A549 (cell line): ENCODE measurements at regions not wholly inside any gene's neighbourhood (a gene's known extent, or its start where the extent isn't known, plus 50 kb on each side); places are given as distances from the start of the nearest gene placed in this dataset.

ENCODE experiments used
- ATAC-seq, 2 experiments: fragments of 200-7000 bp in 1 of 2; fragments of >200 bp in 1 of 2; cut with Nextera tagmentation in 1 of 2; cut with Tn5 transposase in 1 of 2; 3 replicates each; pipeline versions ENCODE4 v1.8.0 to v1.9.1; 2018 to 2020; ENCODE audit warnings: mild to moderate bottlenecking in 1 of 2, moderate library complexity in 1 of 2
- CTCF ChIA-PET: fragments of 300-600 bp; sonication (Branson Sonifier 250); formaldehyde crosslinking; extraction: SDS; loops from one replicate; lab custom pipeline; 2021; ENCODE audit warnings: antibody characterized with exemption, inconsistent platforms; lab: Yijun Ruan, JAX
- POLR2A ChIA-PET: fragments of 350-600 bp; formaldehyde crosslinking; extraction: SDS; loops from one replicate; lab custom pipeline; 2021; ENCODE audit warnings: antibody characterized with exemption, inconsistent platforms; lab: Yijun Ruan, JAX
- DNase-seq, 2 experiments: peaks; one replicate each; pipeline versions ENCODE4 v3.0.0 to v3.0.0-alpha.2; 2011 to 2016; ENCODE audit warnings: low read depth in 1 of 2, low spot score in 1 of 2
- FAIRE-seq: peaks from 2 replicates; lab custom pipeline; 2011; peaks lifted over from hg19 to GRCh38; lab: Jason Lieb, UNC
- H3K27ac ChIP-seq, 2 experiments: fragments of >200 bp; sonication (Bioruptor Twin); formaldehyde crosslinking; 3 replicates each; pipeline ENCODE4 v1.5.1; 2016 to 2017
- H3K4me1 ChIP-seq: fragments of >200 bp; sonication (Bioruptor Twin); formaldehyde crosslinking; 3 replicates; pipeline ENCODE4 v1.6.1; 2016
- H3K4me2 ChIP-seq: fragments of >200 bp; sonication (Bioruptor Twin); formaldehyde crosslinking; 3 replicates; pipeline ENCODE4 v1.6.1; 2016
- H3K4me3 ChIP-seq: fragments of >200 bp; sonication (Bioruptor Twin); formaldehyde crosslinking; 3 replicates; pipeline ENCODE4 v1.5.1; 2016
- H3K9me3 ChIP-seq: fragments of >200 bp; sonication (Bioruptor Twin); formaldehyde crosslinking; 3 replicates; pipeline ENCODE4 v1.6.1; 2016
- CHD4 ChIP-seq: fragments of 200-600 bp; sonication (generic); IDR thresholded peaks from 2 replicates; pipeline ENCODE4 v1.6.1; 2016; ENCODE audit warnings: antibody characterized with exemption, mild to moderate bottlenecking, borderline replicate concordance
- ESRRA ChIP-seq: fragments of 150-350 bp; IDR thresholded peaks from 2 replicates; pipeline ENCODE4 v1.6.1; 2014; ENCODE audit warnings: mild to moderate bottlenecking, low read length, borderline replicate concordance
- FOXS1 ChIP-seq: fragments of 250-450 bp; sonication (Bioruptor Pico); IDR thresholded peaks from 2 replicates; pipeline ENCODE4 v1.5.0; 2020; ENCODE audit warnings: mild to moderate bottlenecking, moderate library complexity
- HOXB13 ChIP-seq: fragments of 250-450 bp; sonication (Bioruptor Pico); IDR thresholded peaks from 2 replicates; pipeline ENCODE4 v1.5.0; 2020; ENCODE audit warnings: low read depth, mild to moderate bottlenecking, moderate library complexity
- MAX ChIP-seq: IDR thresholded peaks from 2 replicates; pipeline ENCODE4 v1.6.1; 2012
- NFE2L2 ChIP-seq: fragments of 150-350 bp; conservative IDR thresholded peaks from 2 replicates; pipeline ENCODE4 v1.6.1; 2014; ENCODE audit warnings: low read length
- POLR2A ChIP-seq: IDR thresholded peaks from 2 replicates; pipeline ENCODE4 v1.6.1; 2012; ENCODE audit warnings: mild to moderate bottlenecking, low read length
- POLR2AphosphoS2 ChIP-seq: conservative IDR thresholded peaks from 2 replicates; pipeline ENCODE4 v1.6.1; 2012; ENCODE audit warnings: low read length, improper control_type of control experiment, inconsistent platforms
- RARB ChIP-seq: fragments of 250-450 bp; sonication (Bioruptor Pico); IDR thresholded peaks from 2 replicates; pipeline ENCODE4 v1.8.0; 2021; ENCODE audit warnings: mild to moderate bottlenecking, moderate library complexity
- RCOR1 ChIP-seq: fragments of 150-350 bp; IDR thresholded peaks from 2 replicates; pipeline ENCODE4 v1.6.1; 2014; ENCODE audit warnings: antibody characterized with exemption, low read length, low read depth
- RNF2 ChIP-seq: fragments of 200-600 bp; sonication (generic); IDR thresholded peaks from 2 replicates; pipeline ENCODE4 v1.6.1; 2016; ENCODE audit warnings: low read depth, mild to moderate bottlenecking, antibody characterized with exemption, moderate library complexity, borderline replicate concordance
- SREBF2 ChIP-seq: fragments of 450-650 bp; IDR thresholded peaks from 2 replicates; pipeline ENCODE4 v1.6.1; 2014; ENCODE audit warnings: mild to moderate bottlenecking, moderate library complexity
- ZNF302 ChIP-seq: fragments of 250-450 bp; sonication (Bioruptor Pico); IDR thresholded peaks from 2 replicates; pipeline ENCODE4 v1.9.0; 2021; ENCODE audit warnings: inconsistent platforms, mild to moderate bottlenecking, moderate library complexity
- WGBS: methylation state at CpG from one replicate; pipeline ENCODE4 v1.1.6; 2017; ENCODE audit errors: missing lambda C conversion rate; 5-methylcytosine and 5-hydroxymethylcytosine counted together
- TF ChIP-seq, protein P1 (sequence below): fragments of >200 bp; sonication (Bioruptor Twin); formaldehyde crosslinking; IDR thresholded peaks from 2 replicates; pipeline ENCODE4 v1.6.1; 2016
- TF ChIP-seq, protein P2 (sequence below): fragments of 450-650 bp; IDR thresholded peaks from 2 replicates; pipeline ENCODE4 v1.6.1; 2014; ENCODE audit warnings: antibody characterized with exemption
- TF ChIP-seq, protein P3 (sequence below): fragments of 250-450 bp; sonication (Bioruptor Pico); IDR thresholded peaks from 2 replicates; pipeline ENCODE4 v1.5.0; 2020; ENCODE audit warnings: low read depth, mild to moderate bottlenecking, moderate library complexity
- TF ChIP-seq, protein P4 (sequence below): fragments of 150-350 bp; IDR thresholded peaks from 2 replicates; pipeline ENCODE4 v1.6.1; 2014; ENCODE audit warnings: low read depth, mild to moderate bottlenecking, low read length

DNA sequence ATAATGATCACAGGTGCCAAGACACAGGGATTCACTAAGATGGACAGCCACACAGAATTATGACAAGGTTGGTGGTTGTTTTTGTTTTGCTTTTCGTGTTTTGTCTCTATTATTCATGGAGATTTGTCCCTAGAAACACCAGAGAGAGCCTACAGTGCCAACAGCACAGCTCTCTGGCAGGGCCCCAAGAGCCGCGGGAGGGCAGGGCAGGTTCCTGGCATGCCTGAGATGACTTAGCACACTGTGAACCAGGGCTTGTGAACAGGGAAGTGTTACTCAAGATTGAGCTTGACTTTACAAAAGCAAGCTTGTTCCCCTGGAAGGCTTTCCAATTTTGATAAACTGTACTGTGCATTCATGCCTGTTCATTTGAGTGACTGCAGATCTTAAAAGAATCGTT is 437.4 kb upstream of the SALL3 start:
- CTCF ChIA-PET, result interaction anchor here (0.7 kb wide), 1 partner anchor 20 kb away, joined by 3 read pairs; no protein-coding TSS in a partner anchor
- no peak overlapping the region for H3K27ac ChIP-seq
- ATAC-seq (peak in 1 of 2 experiments; percentile 30; a peak in 2 of 6 replicates), DNase-seq (peak; percentile 1 to 45), FAIRE-seq (no peak)
- 0% methylated on average over 4 of the region's 4 CpGs for WGBS
- H3K4me1 ChIP-seq, result no peaks in the 10 kb centered on the region
- TF ChIP-seq RNF2, result no peak
- TF ChIP-seq RARB (CRISPR knock-in tag), result no peak
- TF ChIP-seq POLR2AphosphoS2, result no peak
- TF ChIP-seq NFE2L2, result no peak
- TF ChIP-seq FOXS1, result no peak
- TF ChIP-seq, protein P1, sequence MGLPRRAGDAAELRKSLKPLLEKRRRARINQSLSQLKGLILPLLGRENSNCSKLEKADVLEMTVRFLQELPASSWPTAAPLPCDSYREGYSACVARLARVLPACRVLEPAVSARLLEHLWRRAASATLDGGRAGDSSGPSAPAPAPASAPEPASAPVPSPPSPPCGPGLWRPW, result no peak
- no peak for TF ChIP-seq CHD4
- TF ChIP-seq RCOR1, result no peak
- no peaks in the 10 kb centered on the region for H3K9me3 ChIP-seq
- POLR2A ChIA-PET, result no interaction called here
- no peak overlapping the region for H3K4me2 ChIP-seq
- H3K4me3 ChIP-seq, result no peak overlapping the region

DNA sequence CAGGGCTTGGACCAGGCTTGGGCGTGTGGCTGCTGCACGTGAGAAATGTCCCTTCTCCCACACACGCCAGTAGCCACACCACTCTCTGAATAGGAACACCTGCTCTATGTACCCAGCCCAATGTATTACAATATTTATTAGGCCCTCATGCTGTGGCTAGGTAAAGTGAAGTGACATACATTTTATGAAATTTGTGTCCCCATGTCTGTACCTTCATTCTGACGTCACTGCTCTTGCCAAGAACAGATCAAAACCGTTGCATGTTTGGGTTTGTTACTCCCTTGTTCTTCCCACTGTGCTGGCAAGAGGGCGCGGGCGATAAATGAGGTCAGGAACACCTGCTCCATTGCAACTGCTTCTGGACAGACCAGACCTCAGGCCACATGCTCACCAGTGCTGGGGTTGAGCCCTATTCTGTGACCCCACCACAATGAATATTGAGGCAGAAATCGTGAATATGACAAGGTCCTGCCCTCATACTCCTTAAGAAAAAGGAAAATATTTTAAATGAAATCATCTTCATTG is 436.4 kb upstream of the SALL3 start:
- FAIRE-seq (no peak), DNase-seq (no peak), ATAC-seq (no peak)
- 50% methylated on average over 9 of the region's 9 CpGs for WGBS
- Histone ChIP-seq H3K9me3 (no peaks in the 10 kb centered on the region), H3K4me1 (no peaks in the 10 kb centered on the region), H3K4me3 (no peak overlapping the region), H3K27ac (no peak overlapping the region), H3K4me2 (no peak overlapping the region)
- TF ChIP-seq ZNF302 (CRISPR knock-in tag) (no peak), HOXB13 (CRISPR knock-in tag) (no peak), MAX (no peak)
- TF ChIP-seq, protein P2, sequence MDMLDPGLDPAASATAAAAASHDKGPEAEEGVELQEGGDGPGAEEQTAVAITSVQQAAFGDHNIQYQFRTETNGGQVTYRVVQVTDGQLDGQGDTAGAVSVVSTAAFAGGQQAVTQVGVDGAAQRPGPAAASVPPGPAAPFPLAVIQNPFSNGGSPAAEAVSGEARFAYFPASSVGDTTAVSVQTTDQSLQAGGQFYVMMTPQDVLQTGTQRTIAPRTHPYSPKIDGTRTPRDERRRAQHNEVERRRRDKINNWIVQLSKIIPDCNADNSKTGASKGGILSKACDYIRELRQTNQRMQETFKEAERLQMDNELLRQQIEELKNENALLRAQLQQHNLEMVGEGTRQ, result no peak
- ChIA-PET POLR2A (no interaction called here), CTCF (no interaction called here)

DNA sequence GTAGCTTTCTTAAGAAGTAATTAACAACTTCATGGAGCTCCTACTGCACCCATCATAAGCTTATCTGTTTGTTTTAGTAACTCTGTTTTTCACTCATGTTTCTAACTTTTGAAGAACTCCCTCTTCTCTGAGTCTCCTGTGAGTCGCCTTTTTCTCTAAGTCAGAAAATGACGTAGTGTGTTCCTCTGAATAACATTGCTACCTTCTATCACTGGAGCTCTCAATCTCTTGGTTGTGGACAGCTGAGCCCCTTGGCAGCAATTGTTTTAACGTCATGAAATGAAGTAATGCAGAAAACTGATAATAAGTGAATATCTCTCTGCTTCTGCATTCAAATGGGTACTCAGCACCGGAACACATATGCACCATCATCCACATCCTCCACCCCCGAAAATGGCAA is 433.3 kb upstream of the SALL3 start:
- no peak for ATAC-seq
- WGBS, result 35% methylated on average over 5 of the region's 5 CpGs
- no peak for DNase-seq
- Histone ChIP-seq H3K4me2 (no peak overlapping the region), H3K27ac (no peak overlapping the region), H3K9me3 (no peaks in the 10 kb centered on the region), H3K4me3 (no peak overlapping the region), H3K4me1 (no peaks in the 10 kb centered on the region)
- no peak for FAIRE-seq
- CTCF ChIA-PET, result no interaction called here
- POLR2A ChIA-PET, result no interaction called here
- TF ChIP-seq POLR2A (no peak), SREBF2 (no peak), ESRRA (no peak), HOXB13 (CRISPR knock-in tag) (no peak)
- TF ChIP-seq, protein P3, sequence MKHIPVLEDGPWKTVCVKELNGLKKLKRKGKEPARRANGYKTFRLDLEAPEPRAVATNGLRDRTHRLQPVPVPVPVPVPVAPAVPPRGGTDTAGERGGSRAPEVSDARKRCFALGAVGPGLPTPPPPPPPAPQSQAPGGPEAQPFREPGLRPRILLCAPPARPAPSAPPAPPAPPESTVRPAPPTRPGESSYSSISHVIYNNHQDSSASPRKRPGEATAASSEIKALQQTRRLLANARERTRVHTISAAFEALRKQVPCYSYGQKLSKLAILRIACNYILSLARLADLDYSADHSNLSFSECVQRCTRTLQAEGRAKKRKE (CRISPR knock-in tag), result no peak
- TF ChIP-seq, protein P4, sequence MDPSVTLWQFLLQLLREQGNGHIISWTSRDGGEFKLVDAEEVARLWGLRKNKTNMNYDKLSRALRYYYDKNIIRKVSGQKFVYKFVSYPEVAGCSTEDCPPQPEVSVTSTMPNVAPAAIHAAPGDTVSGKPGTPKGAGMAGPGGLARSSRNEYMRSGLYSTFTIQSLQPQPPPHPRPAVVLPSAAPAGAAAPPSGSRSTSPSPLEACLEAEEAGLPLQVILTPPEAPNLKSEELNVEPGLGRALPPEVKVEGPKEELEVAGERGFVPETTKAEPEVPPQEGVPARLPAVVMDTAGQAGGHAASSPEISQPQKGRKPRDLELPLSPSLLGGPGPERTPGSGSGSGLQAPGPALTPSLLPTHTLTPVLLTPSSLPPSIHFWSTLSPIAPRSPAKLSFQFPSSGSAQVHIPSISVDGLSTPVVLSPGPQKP, result no peak
- TF ChIP-seq, protein P2, result no peak
